ENCODE measurements at regions not wholly inside any gene's neighbourhood (a gene's known extent, or its start where the extent isn't known, plus 50 kb on each side); places are given as distances from the start of the nearest gene placed in this dataset.

GRCh38 chr14:104281768-104282301 is 143.4 kb downstream of the KIF26A start:
- DNase-seq (ENCODE audit: low read depth, low spot score) (no peak), FAIRE-seq (no peak)
- H3K79me2 ChIP-seq (ENCODE audit: control insufficient read depth, insufficient read depth, low read length): no peaks in the 10 kb centered on the region
- H3K27me3 ChIP-seq (ENCODE audit: control insufficient read depth, extremely low read depth, insufficient read depth, low read length): peaks cover 31% of the 10 kb centered on the region
- H3K9me1 ChIP-seq (ENCODE audit: control insufficient read depth, extremely low read depth, insufficient read depth, low read length): no peaks in the 10 kb centered on the region
- H3K9ac ChIP-seq (ENCODE audit: control insufficient read depth, extremely low read depth, insufficient read depth, low read length): no peak overlapping the region
- dilution Hi-C loops (cut with MboI; ENCODE audit: extremely low pct_ligation_motif_present, low sequenced_read_pairs): no loop called here
- TF ChIP-seq EZH2 (IDR thresholded peaks at IDR 0.05; ENCODE audit: low read length) (no peak), CTCF (optimal IDR thresholded peaks at IDR 0.05 in 1 of 3, IDR thresholded peaks at IDR 0.05 in 1 of 3, conservative IDR thresholded peaks at IDR 0.05 in 1 of 3; ENCODE audit: extremely low read depth in 1 of 3, insufficient read depth in 2 of 3, low read length in 3 of 3) (no peak)
- H2AFZ ChIP-seq (ENCODE audit: control insufficient read depth, low read length): no peak overlapping the region
- no peak overlapping the region for H3K4me2 ChIP-seq (ENCODE audit: control insufficient read depth, extremely low read depth, insufficient read depth, low read depth, low read length)
- H4K20me1 ChIP-seq (ENCODE audit: control insufficient read depth, extremely low read depth, insufficient read depth, low read length): no peaks in the 10 kb centered on the region
- H3K27ac ChIP-seq (ENCODE audit: control insufficient read depth, insufficient read depth, low read length): no peak overlapping the region
- peaks cover 2% of the 10 kb centered on the region for H3K9me3 ChIP-seq (ENCODE audit: control insufficient read depth, low read depth, low read length)
- H3K4me3 ChIP-seq (ENCODE audit: control insufficient read depth in 2 of 3, extremely low read depth in 1 of 3, insufficient read depth in 2 of 3, low read depth in 1 of 3, low read length in 3 of 3): no peak overlapping the region
- H3K36me3 ChIP-seq (ENCODE audit: control insufficient read depth in 2 of 2, extremely low read depth in 1 of 2, insufficient read depth in 2 of 2, low read length in 2 of 2): no peaks in the 10 kb centered on the region
- H3K4me1 ChIP-seq (ENCODE audit: control insufficient read depth, extremely low read depth, insufficient read depth, low read length): no peaks in the 10 kb centered on the region

- Histone ChIP-seq H3K79me2 (ENCODE audit: control insufficient read depth, insufficient read depth, low read length) (no peaks in the 10 kb centered on the region), H2AFZ (ENCODE audit: control insufficient read depth, low read length) (no peak overlapping the region), H4K20me1 (ENCODE audit: control insufficient read depth, extremely low read depth, insufficient read depth, low read length) (no peaks in the 10 kb centered on the region), H3K36me3 (ENCODE audit: control insufficient read depth in 2 of 2, extremely low read depth in 1 of 2, insufficient read depth in 2 of 2, low read length in 2 of 2) (no peaks in the 10 kb centered on the region), H3K9me1 (ENCODE audit: control insufficient read depth, extremely low read depth, insufficient read depth, low read length) (no peaks in the 10 kb centered on the region), H3K4me1 (ENCODE audit: control insufficient read depth, extremely low read depth, insufficient read depth, low read length) (no peaks in the 10 kb centered on the region), H3K9ac (ENCODE audit: control insufficient read depth, extremely low read depth, insufficient read depth, low read length) (no peak overlapping the region), H3K9me3 (ENCODE audit: control insufficient read depth, low read depth, low read length) (peaks cover 2% of the 10 kb centered on the region), H3K4me3 (ENCODE audit: control insufficient read depth in 2 of 3, extremely low read depth in 1 of 3, insufficient read depth in 2 of 3, low read depth in 1 of 3, low read length in 3 of 3) (no peak overlapping the region), H3K27me3 (ENCODE audit: control insufficient read depth, extremely low read depth, insufficient read depth, low read length) (peaks cover 28% of the 10 kb centered on the region), H3K27ac (ENCODE audit: control insufficient read depth, insufficient read depth, low read length) (no peak overlapping the region), H3K4me2 (ENCODE audit: control insufficient read depth, extremely low read depth, insufficient read depth, low read depth, low read length) (no peak overlapping the region)
- FAIRE-seq (no peak), DNase-seq (ENCODE audit: low read depth, low spot score) (no peak)
- no peak for TF ChIP-seq EZH2 (IDR thresholded peaks at IDR 0.05; ENCODE audit: low read length)
- TF ChIP-seq CTCF (optimal IDR thresholded peaks at IDR 0.05 in 1 of 3, IDR thresholded peaks at IDR 0.05 in 1 of 3, conservative IDR thresholded peaks at IDR 0.05 in 1 of 3; ENCODE audit: extremely low read depth in 1 of 3, insufficient read depth in 2 of 3, low read length in 3 of 3): no peak
- dilution Hi-C loops (cut with MboI; ENCODE audit: extremely low pct_ligation_motif_present, low sequenced_read_pairs): no loop called here
These were observed 144.2 kb downstream of the KIF26A start for GRCh38 chr14:104282332-104283196.
